IPS DF 6.9 (cell line): ENCODE measurements at regions not wholly inside any gene's neighbourhood (a gene's known extent, or its start where the extent isn't known, plus 50 kb on each side); places are given as distances from the start of the nearest gene placed in this dataset.
"Not testable (repeated sequence)": the region's sequence is repeated elsewhere in the genome, so short reads cannot be mapped to it uniquely, and the experiment has no call there.

Experiments
- DNase-seq: peaks from one replicate; pipeline ENCODE4 v3.0.0-alpha.2; 2013; ENCODE audit warnings: low read depth, low spot score
- H3K27ac ChIP-seq: one replicate; pipeline ENCODE4 v1.5.1; 2013; ENCODE audit warnings: low read length, control low read depth
- H3K27me3 ChIP-seq: 2 replicates; pipeline ENCODE4 v1.6.1; 2013; ENCODE audit warnings: mild to moderate bottlenecking, low read length; ENCODE audit not compliant: control insufficient read depth, insufficient read depth
- H3K36me3 ChIP-seq: 2 replicates; pipeline ENCODE4 v1.6.1; 2013; ENCODE audit warnings: low read length; ENCODE audit not compliant: control insufficient read depth, insufficient read depth
- H3K4me1 ChIP-seq: 2 replicates; pipeline ENCODE4 v1.6.1; 2013; ENCODE audit warnings: low read length; ENCODE audit not compliant: control insufficient read depth, insufficient read depth
- H3K4me3 ChIP-seq: 2 replicates; pipeline ENCODE4 v1.5.1; 2013; ENCODE audit warnings: mild to moderate bottlenecking, low read length
- H3K9me3 ChIP-seq: 2 replicates; pipeline ENCODE4 v1.6.1; 2013; ENCODE audit warnings: low read length, inconsistent platforms; ENCODE audit not compliant: control insufficient read depth, insufficient read depth
- WGBS: extraction: QIAGEN DNeasy Blood & Tissue Kit; methylation state at CpG from one replicate; pipeline ENCODE4 v1.1.7; 2013; ENCODE audit warnings: mixed read lengths, missing lambda C conversion rate; ENCODE audit not compliant: insufficient read length, insufficient coverage; 5-methylcytosine and 5-hydroxymethylcytosine counted together

DNA sequence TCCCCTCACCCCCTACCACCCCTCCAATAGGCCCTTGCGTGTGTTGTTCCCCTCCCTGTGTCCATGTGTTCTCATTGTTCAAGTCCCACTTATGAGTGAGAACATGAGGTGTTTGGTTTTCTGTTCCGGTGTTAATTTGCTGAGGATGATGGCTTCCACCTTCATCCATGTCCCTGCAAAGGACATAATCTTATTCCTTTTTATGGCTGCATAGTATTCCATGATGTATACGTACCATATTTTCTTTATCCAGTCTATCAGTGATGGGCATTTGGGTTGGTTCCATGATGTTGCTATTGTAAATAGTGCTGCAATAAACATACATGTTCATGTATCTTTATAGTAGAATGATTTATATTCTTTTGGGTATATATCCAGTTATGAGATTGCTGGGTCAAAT, 523.6 kb upstream of the TBL1XR1 start:
- no CpG with 5 or more reads among the region's 3 CpGs for WGBS
- not testable (repeated sequence) for H3K4me1 ChIP-seq

DNA sequence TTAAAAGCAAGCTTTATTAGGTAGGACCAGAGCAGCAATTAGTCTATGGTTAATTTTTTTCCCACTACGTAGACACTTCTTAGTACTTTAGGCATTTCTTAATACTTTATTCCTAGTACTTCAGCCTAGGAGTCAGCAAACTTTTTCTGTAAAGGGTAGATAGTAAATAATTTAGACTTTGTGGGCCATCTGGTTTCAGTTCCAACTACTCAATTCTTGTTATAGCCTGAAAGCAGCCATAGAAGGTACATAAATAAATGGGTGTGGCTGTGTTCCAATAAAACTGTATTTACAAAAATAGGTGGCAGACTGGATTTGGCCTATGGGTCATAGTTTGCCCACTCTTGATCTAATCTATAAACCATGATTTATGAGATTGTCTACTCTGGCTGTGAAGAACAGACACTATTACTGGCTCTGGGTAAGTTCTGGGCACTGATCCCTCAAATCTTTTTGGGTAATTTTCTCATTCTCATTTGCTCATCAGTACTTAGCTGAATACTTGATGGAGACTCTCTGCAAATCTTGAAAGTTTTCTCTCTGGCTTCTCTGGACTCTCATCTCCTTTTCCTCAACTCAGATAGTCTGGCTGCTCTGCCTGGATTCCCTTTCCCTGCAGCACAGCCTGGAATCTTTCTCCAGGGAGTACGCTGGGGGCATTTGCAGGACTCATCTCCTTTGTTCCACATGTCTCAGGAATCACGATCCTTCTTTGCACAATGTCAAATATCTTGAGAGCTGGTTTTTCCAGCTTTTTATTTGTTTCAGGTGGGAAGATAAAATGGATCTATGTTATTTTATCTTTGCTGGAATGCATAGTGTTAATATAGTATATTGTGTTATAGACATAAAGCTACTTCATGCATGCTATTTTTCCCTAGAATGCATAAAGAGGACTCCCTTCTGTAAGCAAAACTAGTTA, 524.8 kb upstream of the TBL1XR1 start:
- H3K27ac ChIP-seq: no peak overlapping the region
- H3K4me1 ChIP-seq: no peaks in the 10 kb centered on the region
- DNase-seq: no peak
- H3K36me3 ChIP-seq: no peaks in the 10 kb centered on the region
- no CpG with 5 or more reads among the region's 3 CpGs for WGBS
- H3K9me3 ChIP-seq: no peaks in the 10 kb centered on the region
- H3K4me3 ChIP-seq: no peak overlapping the region
- no peaks in the 10 kb centered on the region for H3K27me3 ChIP-seq

More for the DNA sequence above, 523.6 kb upstream of the TBL1XR1 start:
- H3K27ac ChIP-seq, H3K27me3 ChIP-seq, H3K36me3 ChIP-seq, H3K9me3 ChIP-seq, DNase-seq, H3K4me3 ChIP-seq: not testable (repeated sequence)

DNA sequence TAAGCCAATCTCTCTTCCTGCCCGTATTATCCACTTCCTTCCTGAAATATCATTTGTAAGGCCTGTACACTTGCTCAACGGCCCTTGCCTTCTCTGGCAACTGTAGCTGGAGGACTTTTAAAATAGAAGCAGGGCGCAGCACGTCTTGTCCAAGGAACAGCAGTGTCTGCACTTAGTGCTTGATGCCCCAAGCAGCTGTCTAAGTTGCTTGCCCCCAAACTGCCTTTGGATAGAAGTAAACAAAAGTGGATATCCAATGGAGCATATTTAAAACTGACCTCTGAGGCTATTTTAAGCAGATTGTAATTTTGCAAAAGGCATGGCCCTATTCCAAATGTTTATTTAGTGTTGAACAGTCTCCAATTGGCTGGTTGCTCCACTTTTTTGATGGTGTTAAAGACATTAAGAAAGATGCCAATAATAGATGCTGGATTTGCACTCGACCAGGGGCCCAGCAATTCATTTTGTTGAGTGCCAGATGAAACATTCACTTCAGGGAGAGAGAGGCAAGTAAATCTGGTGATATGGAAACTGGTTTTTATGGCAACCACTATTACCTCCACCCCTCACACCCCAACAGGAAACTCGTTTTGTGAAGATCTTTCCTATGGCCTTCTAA, 526.8 kb upstream of the TBL1XR1 start:
- H3K9me3 ChIP-seq: no peaks in the 10 kb centered on the region
- DNase-seq: no peak
- no CpG with 5 or more reads among the region's 6 CpGs for WGBS
- no peak overlapping the region for H3K27ac ChIP-seq
- H3K4me3 ChIP-seq: no peak overlapping the region
- no peaks in the 10 kb centered on the region for H3K27me3 ChIP-seq
- no peaks in the 10 kb centered on the region for H3K4me1 ChIP-seq
- H3K36me3 ChIP-seq: no peaks in the 10 kb centered on the region

DNA sequence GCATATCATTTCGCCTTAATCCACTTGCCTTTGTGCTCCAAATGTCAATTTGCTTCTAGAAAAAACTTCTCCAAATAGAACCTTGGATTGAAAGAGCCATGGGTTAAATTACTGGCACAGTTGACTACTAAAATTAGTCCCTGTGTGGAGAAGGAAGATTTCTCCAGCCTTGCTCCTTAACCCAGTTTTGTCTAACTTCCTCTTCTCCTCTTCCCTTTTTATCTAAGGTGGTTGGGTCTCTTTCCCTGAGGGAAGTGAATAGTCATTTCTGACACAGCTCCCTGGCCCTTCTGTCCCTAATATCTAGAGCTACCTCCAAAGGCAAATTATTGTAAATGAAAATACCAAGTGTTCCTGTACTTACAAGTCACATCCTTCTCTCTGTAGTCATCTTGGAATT, 527.9 kb upstream of the TBL1XR1 start:
- no peaks in the 10 kb centered on the region for H3K9me3 ChIP-seq
- no peak overlapping the region for H3K27ac ChIP-seq
- WGBS: 100% methylated on average over 1 of the region's 1 CpG
- H3K27me3 ChIP-seq: no peaks in the 10 kb centered on the region
- no peak overlapping the region for H3K4me3 ChIP-seq
- DNase-seq: no peak
- H3K36me3 ChIP-seq: no peaks in the 10 kb centered on the region
- peaks cover 1% of the 10 kb centered on the region for H3K4me1 ChIP-seq

GRCh38 chr3:177726807-177727206, 529.5 kb upstream of the TBL1XR1 start:
- no peak for DNase-seq
- peaks cover 1% of the 10 kb centered on the region for H3K4me1 ChIP-seq
- no CpG with 5 or more reads among the region's 3 CpGs for WGBS

DNA sequence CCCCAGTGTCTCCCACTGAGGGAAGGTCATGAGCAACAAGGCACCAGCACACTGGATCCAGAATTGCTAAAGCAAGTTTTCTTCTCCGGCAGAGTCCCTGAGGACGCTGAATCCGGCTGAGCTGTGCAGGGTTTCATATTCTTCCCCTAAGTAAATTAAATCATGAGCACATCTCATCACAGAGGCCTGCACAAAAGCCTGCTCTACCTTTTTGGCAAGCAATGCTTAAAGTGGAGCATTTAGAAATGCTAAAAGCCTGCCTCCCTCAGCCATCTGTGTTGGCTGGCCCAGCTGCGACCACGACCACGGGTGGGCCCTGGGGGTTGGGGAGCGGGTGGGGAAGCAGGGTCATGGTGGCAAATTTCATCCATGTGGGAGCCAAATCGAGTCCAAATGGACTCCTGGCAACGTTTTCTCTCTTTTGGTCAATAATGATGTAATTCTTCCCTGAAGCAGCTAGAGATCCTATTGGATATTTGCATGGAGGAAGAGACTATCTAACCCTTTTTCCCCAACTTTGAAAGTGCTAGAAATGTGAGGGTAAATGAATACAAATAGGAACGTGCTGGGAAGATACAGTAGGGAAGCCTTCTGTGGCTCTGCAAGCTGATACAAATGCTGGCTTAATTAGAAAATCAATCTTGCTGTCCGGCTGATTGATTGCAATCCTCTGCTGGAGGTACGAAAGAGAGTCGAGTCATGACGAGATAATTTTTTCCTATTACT, 532.8 kb upstream of the TBL1XR1 start:
- no peak for DNase-seq
- WGBS: no CpG with 5 or more reads among the region's 14 CpGs
- Histone ChIP-seq H3K27me3 (no peaks in the 10 kb centered on the region), H3K4me1 (peaks cover 1% of the 10 kb centered on the region), H3K27ac (no peak overlapping the region), H3K36me3 (no peaks in the 10 kb centered on the region), H3K9me3 (no peaks in the 10 kb centered on the region), H3K4me3 (no peak overlapping the region)

More at GRCh38 chr3:177726807-177727206, 529.5 kb upstream of the TBL1XR1 start:
- Histone ChIP-seq H3K27ac (no peak overlapping the region), H3K27me3 (no peaks in the 10 kb centered on the region), H3K9me3 (no peaks in the 10 kb centered on the region), H3K36me3 (no peaks in the 10 kb centered on the region), H3K4me3 (no peak overlapping the region)

- H3K27me3 ChIP-seq: no peaks in the 10 kb centered on the region
- peaks cover 1% of the 10 kb centered on the region for H3K4me1 ChIP-seq
- no peaks in the 10 kb centered on the region for H3K36me3 ChIP-seq
- DNase-seq: no peak
- no CpG with 5 or more reads among the region's 6 CpGs for WGBS
- no peak overlapping the region for H3K27ac ChIP-seq
- H3K4me3 ChIP-seq: no peak overlapping the region
- H3K9me3 ChIP-seq: no peaks in the 10 kb centered on the region
Observed at GRCh38 chr3:177730814-177731213, 533.5 kb upstream of the TBL1XR1 start.

DNA sequence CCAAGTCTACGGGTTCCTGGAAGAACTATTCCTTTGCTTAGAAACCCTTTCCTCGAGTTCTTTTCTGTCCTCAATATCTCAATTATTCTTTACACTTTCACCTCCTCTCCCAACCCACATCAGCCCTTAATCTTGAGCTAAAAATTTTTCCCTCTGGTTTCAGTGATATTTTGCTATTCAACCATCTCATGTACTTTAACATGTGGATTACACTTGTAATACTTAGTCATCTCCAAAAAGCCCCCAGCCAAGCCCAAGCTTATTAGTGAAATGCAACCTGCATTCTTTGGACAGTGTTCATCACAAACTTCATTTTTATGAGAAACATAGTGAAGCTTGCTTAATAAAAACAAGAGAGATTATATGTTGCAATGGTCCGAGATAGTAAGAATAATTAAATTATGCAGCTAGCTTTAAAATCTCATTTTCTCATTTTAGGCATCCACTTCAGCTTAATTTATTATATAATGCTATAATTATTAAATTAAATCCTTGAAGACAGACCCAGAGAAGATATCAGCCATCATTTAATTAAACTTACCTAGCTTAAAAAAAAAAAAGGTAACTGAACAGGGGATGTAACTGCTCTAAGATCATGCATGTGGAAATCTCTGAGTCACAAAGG, 534.5 kb upstream of the TBL1XR1 start:
- Histone ChIP-seq H3K27me3 (no peaks in the 10 kb centered on the region), H3K4me1 (peaks cover 1% of the 10 kb centered on the region), H3K27ac (no peak overlapping the region), H3K4me3 (no peak overlapping the region), H3K36me3 (no peaks in the 10 kb centered on the region), H3K9me3 (no peaks in the 10 kb centered on the region)
- WGBS: 100% methylated on average over 1 of the region's 3 CpGs
- no peak for DNase-seq

- Histone ChIP-seq H3K4me3 (no peak overlapping the region), H3K9me3 (no peaks in the 10 kb centered on the region), H3K27me3 (no peaks in the 10 kb centered on the region), H3K4me1 (peaks cover 1% of the 10 kb centered on the region), H3K36me3 (no peaks in the 10 kb centered on the region), H3K27ac (no peak overlapping the region)
- DNase-seq: no peak
- no CpG with 5 or more reads among the region's 1 CpG for WGBS
Observed at GRCh38 chr3:177733233-177733632, 536.0 kb upstream of the TBL1XR1 start.

DNA sequence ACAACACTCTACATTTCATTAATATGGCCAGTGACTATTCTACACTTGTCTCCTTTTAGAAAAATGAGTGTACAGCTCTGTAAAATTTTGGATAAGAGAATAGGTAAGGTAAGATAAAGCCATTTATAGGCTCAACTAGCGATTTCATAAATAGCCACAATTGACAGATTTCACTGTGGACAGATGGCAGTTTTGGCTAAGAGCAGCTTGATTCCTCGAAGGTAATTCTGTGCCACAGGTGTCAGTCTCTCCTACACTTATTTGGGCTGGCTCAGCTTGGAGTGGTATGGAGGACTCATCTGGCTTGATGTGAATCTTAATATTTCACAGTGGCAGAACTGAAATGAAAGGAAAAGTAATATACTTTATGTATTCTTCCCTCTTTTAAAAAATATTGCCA, 536.7 kb upstream of the TBL1XR1 start:
- no peaks in the 10 kb centered on the region for H3K9me3 ChIP-seq
- no CpG with 5 or more reads among the region's 2 CpGs for WGBS
- no peak for DNase-seq
- no peak overlapping the region for H3K4me3 ChIP-seq
- H3K27ac ChIP-seq: no peak overlapping the region
- H3K27me3 ChIP-seq: no peaks in the 10 kb centered on the region
- H3K4me1 ChIP-seq: peaks cover 1% of the 10 kb centered on the region
- no peaks in the 10 kb centered on the region for H3K36me3 ChIP-seq
